ENCODE measurements at regions not wholly inside any gene's neighbourhood (a gene's known extent, or its start where the extent isn't known, plus 50 kb on each side); places are given as distances from the start of the nearest gene placed in this dataset.

- no peak overlapping the region for H3K4me3 ChIP-seq (ENCODE audit: low read depth, low read length)
- TF ChIP-seq CTCF (IDR thresholded peaks at IDR 0.05; ENCODE audit: low read depth, low read length) = no peak
These were observed 613.3 kb downstream of the TUSC7 start for GRCh38 chr3:117322866-117323265.

GRCh38 chr3:117346901-117347300, 637.3 kb downstream of the TUSC7 start:
- H3K4me3 ChIP-seq (ENCODE audit: low read depth, low read length) = no peak overlapping the region
- no peak for TF ChIP-seq CTCF (IDR thresholded peaks at IDR 0.05; ENCODE audit: low read depth, low read length)

- no peak for TF ChIP-seq CTCF (IDR thresholded peaks at IDR 0.05; ENCODE audit: low read depth, low read length)
These were observed 639.3 kb downstream of the TUSC7 start for GRCh38 chr3:117348884-117349283.

DNA sequence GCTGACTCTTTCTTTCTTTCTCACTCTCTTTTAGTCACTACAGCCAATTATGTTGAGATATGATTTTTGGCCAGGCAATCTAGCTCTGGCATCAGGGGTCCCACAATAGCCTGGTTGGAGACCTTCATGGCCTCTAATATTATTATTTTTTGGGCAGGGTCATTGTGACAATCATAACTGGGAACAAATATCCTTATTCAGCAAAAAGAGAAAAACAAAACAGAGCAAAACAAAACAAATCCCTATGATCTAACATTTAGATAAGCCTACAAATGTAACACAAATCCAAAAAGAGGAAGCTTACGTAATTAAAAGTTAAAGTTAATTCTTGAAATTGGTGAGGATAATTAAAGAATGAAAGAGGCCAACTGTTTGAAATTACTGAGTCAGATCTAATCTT, 640.0 kb downstream of the TUSC7 start:
- no peak for TF ChIP-seq CTCF (IDR thresholded peaks at IDR 0.05; ENCODE audit: low read depth, low read length)
- H3K4me3 ChIP-seq (ENCODE audit: low read depth, low read length) = no peak overlapping the region

More at GRCh38 chr3:117348884-117349283, 639.3 kb downstream of the TUSC7 start:
- no peak overlapping the region for H3K4me3 ChIP-seq (ENCODE audit: low read depth, low read length)

- TF ChIP-seq CTCF (IDR thresholded peaks at IDR 0.05; ENCODE audit: low read depth, low read length) = no peak
- no peak overlapping the region for H3K4me3 ChIP-seq (ENCODE audit: low read depth, low read length)
These were observed 640.8 kb downstream of the TUSC7 start for GRCh38 chr3:117350371-117350770.

DNA sequence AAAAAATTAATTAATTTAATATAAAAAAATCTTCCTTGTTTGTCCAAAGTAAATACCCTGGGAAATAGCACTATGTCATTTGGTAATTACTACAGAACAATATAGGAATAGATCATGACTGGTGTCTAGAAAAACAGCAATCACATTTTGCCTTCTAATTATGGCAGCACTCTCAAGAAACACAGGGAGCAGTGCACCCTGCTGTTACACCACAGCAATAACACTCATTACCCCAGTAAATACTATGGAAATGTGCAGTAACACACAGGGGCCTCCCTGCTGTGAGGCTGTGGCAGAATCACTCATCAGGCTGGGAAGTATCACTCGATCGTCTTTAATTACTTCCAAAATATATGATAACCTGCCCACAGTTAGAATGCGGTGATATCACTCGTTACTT, 646.0 kb downstream of the TUSC7 start:
- no peak overlapping the region for H3K4me3 ChIP-seq (ENCODE audit: low read depth, low read length)
- TF ChIP-seq CTCF (IDR thresholded peaks at IDR 0.05; ENCODE audit: low read depth, low read length) = no peak

GRCh38 chr3:117356091-117356705, 646.6 kb downstream of the TUSC7 start:
- no peak overlapping the region for H3K4me3 ChIP-seq (ENCODE audit: low read depth, low read length)
- TF ChIP-seq CTCF (IDR thresholded peaks at IDR 0.05; ENCODE audit: low read depth, low read length) = no peak

Data from WI38 (cell line).